ENCODE measurements at regions not wholly inside any gene's neighbourhood (a gene's known extent, or its start where the extent isn't known, plus 50 kb on each side); places are given as distances from the start of the nearest gene placed in this dataset.

GRCh38 chr9:99748676-99749075, 73.0 kb upstream of the NR4A3 start:
- Histone ChIP-seq H3K36me3 (no peaks in the 10 kb centered on the region), H3K4me3 (no peak overlapping the region), H3K27ac (no peak overlapping the region), H3K4me1 (peaks cover 0 to 7% (median 0%) of the 10 kb centered on the region in 9 donors), H3K27me3 (no peaks in the 10 kb centered on the region), H3K9me3 (no peaks in the 10 kb centered on the region)
- ATAC-seq (no peak), DNase-seq (no peak)
- no peak for TF ChIP-seq CTCF (IDR thresholded peaks at IDR 0.05)
- intact Hi-C loops (cut with DNase I) = no loop called here
- 55 to 77% methylated on average over 1 of the region's 1 CpG for WGBS, 2 donors

GRCh38 chr9:99749641-99750040, 72.0 kb upstream of the NR4A3 start:
- ATAC-seq (no peak), DNase-seq (no peak)
- 89 to 90% methylated on average over 5 of the region's 5 CpGs for WGBS, 2 donors
- H3K27me3 ChIP-seq = no peaks in the 10 kb centered on the region
- no peak overlapping the region for H3K27ac ChIP-seq
- H3K9me3 ChIP-seq = no peaks in the 10 kb centered on the region
- intact Hi-C loops (cut with DNase I) = no loop called here
- H3K4me1 ChIP-seq = peaks cover 0 to 7% (median 0%) of the 10 kb centered on the region in 9 donors
- H3K36me3 ChIP-seq = no peaks in the 10 kb centered on the region
- TF ChIP-seq CTCF (IDR thresholded peaks at IDR 0.05) = no peak
- no peak overlapping the region for H3K4me3 ChIP-seq

- Histone ChIP-seq H3K4me3 (no peak overlapping the region), H3K27ac (no peak overlapping the region), H3K27me3 (no peaks in the 10 kb centered on the region), H3K9me3 (no peaks in the 10 kb centered on the region), H3K36me3 (no peaks in the 10 kb centered on the region), H3K4me1 (peaks cover 0 to 7% (median 0%) of the 10 kb centered on the region in 9 donors)
- intact Hi-C loops (cut with DNase I) = no loop called here
- TF ChIP-seq CTCF (IDR thresholded peaks at IDR 0.05) = no peak
- WGBS, 2 donors = 91 to 95% methylated on average over 6 of the region's 6 CpGs
- ATAC-seq (no peak), DNase-seq (no peak)
These were observed 71.2 kb upstream of the NR4A3 start for GRCh38 chr9:99750526-99750925.

- no peak for ATAC-seq
- Histone ChIP-seq H3K27ac (no peak overlapping the region), H3K4me3 (no peak overlapping the region), H3K4me1 (peaks cover 0 to 7% (median 0%) of the 10 kb centered on the region in 9 donors), H3K36me3 (no peaks in the 10 kb centered on the region), H3K9me3 (no peaks in the 10 kb centered on the region), H3K27me3 (no peaks in the 10 kb centered on the region)
- intact Hi-C loops (cut with DNase I) = no loop called here
- WGBS, 2 donors = 82 to 90% methylated on average over 4 of the region's 4 CpGs
- no peak for TF ChIP-seq CTCF (IDR thresholded peaks at IDR 0.05)
- no peak for DNase-seq
These were observed 69.1 kb upstream of the NR4A3 start for GRCh38 chr9:99752417-99753109.
